ENCODE measurements at regions not wholly inside any gene's neighbourhood (a gene's known extent, or its start where the extent isn't known, plus 50 kb on each side); places are given as distances from the start of the nearest gene placed in this dataset.
"Not testable (repeated sequence)": the region's sequence is repeated elsewhere in the genome, so short reads cannot be mapped to it uniquely, and the experiment has no call there.

DNA sequence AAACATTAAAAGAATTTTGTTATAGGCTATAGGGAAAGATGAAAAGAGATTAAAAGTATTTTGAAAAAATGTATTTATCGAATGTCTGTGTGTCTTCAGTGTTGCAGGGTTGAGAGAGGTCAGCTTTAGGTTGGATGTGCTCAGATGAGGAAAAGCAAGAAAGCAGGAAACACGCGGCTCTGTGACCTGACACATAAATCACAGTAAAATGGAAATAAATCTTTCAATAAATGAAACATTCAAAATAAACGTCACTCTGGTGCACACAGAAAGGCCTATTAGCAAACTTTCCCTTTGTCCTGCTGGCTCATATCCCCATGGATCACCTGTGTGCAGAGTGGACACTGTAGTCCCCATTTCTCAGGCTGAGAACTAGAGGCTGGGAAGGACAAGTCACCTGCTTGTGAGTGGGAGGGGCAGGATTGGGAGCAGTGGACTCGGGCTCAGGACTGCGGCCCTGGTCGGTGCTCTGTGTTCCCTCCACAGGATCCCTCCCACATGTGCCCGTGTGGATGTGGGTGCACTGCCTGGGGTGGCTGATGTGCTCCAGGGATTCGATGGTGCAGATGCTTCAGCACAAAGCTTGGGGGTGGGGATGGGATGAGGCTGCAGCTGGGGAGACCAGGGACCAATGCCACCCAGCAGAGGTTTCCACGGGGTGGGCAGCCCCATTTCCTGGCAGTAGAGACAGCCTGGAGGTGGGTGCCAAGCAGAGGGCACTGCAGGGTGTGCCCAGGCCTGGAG is 96.0 kb upstream of the IGLL5 start:
- DNase-seq (ENCODE audit: low read depth, low spot score): no peak
- POLR2A ChIA-PET: no interaction called here
- TF ChIP-seq CTCF (IDR thresholded peaks at IDR 0.05; ENCODE audit: insufficient read depth, low read length, missing control alignments): no peak
- CTCF ChIA-PET: interaction anchor here (2.9 kb wide), 1 partner anchor 164 kb away, joined by 8 read pairs; no protein-coding TSS in a partner anchor
- H3K4me3 ChIP-seq (ENCODE audit: low read depth, low read length): no peak overlapping the region

GRCh38 chr22:22792205-22792786 is 95.3 kb upstream of the IGLL5 start:
- DNase-seq (ENCODE audit: low read depth, low spot score); CTCF ChIA-PET; POLR2A ChIA-PET; H3K4me3 ChIP-seq (ENCODE audit: low read depth, low read length): not testable (repeated sequence)

DNA sequence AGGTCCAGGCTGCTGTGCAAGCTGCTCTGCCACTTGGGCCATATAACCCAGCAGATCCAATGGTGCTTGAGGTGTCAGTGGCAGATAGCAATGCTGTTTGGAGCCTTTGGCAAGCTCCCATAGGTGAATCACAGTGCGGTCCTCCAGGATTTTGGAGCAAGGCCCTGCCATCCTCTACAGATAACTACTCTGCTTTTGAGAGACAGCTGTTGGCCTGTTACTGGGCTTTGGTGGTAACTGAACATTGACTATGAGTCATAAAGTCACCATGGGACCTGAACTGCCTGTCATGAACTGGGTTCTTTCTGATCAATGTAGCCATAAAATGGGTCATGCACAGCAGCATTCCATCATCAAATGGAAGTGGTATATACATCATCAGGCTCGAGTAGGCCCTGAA is 92.0 kb upstream of the IGLL5 start:
- DNase-seq (ENCODE audit: low read depth, low spot score); CTCF ChIA-PET; H3K4me3 ChIP-seq (ENCODE audit: low read depth, low read length); POLR2A ChIA-PET: not testable (repeated sequence)

DNA sequence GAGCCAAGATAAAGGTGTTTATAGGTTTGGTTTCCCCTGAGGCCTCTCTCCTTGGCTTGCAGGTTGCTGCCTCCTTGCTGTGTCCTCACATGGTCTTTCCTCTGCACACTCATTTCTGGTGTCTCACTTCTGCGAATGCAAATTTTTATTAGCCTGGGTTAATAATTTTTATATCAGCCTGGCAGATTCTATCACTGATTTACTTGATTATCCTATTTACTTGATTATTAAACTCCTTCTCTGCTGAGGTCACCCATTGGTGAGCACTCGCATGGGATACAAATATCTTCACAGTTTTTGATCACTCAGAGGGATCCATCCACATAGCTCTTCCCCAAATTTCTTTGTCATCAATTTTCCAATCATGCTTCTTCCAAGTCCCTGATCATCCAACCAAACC is 90.9 kb upstream of the IGLL5 start:
- ChIA-PET POLR2A (no interaction called here), CTCF (interaction anchor here (0.8 kb wide), 1 partner anchor 11 kb away, joined by 3 read pairs; no protein-coding TSS in a partner anchor)
- TF ChIP-seq CTCF (IDR thresholded peaks at IDR 0.05; ENCODE audit: insufficient read depth, low read length, missing control alignments): no peak
- no peak overlapping the region for H3K4me3 ChIP-seq (ENCODE audit: low read depth, low read length)
- no peak for DNase-seq (ENCODE audit: low read depth, low spot score)

DNA sequence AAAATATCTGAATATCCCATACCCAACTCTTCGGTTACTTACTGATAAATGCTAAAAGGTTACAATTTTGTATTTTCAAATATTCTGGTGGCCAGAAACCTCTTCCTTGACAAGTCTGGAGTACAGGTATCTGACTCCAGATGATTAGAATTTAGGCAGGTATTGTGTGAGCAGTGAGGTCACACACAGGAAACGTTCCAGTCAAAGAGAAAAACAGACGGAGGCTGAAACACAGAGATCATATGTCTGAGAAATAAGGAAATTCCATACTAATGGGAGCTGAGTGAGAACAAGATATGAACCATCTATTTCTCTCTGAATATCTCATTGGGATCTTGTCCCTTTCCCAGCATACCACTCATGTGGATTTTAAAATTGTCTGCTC is 89.4 kb upstream of the IGLL5 start:
- no peak overlapping the region for H3K4me3 ChIP-seq (ENCODE audit: low read depth, low read length)
- TF ChIP-seq CTCF (IDR thresholded peaks at IDR 0.05; ENCODE audit: insufficient read depth, low read length, missing control alignments): no peak
- ChIA-PET CTCF (interaction anchor here (1.1 to 2.3 kb wide), 4 partner anchors 11 to 14 kb away, joined by 3 to 10 read pairs (median 5); no protein-coding TSS in a partner anchor), POLR2A (no interaction called here)
- no peak for DNase-seq (ENCODE audit: low read depth, low spot score)

DNA sequence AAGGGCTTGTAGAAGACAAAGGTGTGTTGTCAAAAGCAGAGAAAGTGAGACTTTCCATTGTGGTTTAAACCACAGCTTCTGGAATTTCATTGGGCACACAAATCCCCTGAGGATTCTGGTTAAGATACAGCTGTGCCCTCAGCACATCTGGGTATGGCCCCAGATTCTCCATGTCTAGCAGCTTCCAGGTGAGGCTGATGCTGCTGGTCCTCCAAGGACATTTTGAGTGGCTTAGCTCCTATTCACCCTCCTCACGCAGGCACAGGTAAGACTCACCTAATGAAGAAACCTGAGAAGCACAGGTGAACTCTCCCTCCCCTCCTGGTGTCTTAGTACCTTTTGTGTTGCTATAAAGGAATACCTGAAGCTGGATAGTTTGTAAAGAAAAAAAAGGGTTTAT is 88.9 kb upstream of the IGLL5 start:
- H3K4me3 ChIP-seq (ENCODE audit: low read depth, low read length): no peak overlapping the region
- TF ChIP-seq CTCF (IDR thresholded peaks at IDR 0.05; ENCODE audit: insufficient read depth, low read length, missing control alignments): no peak
- ChIA-PET POLR2A (no interaction called here), CTCF (interaction anchor here (1.1 to 2.3 kb wide), 4 partner anchors 10 to 15 kb away, joined by 3 to 10 read pairs (median 5); no protein-coding TSS in a partner anchor)
- DNase-seq (ENCODE audit: low read depth, low spot score): no peak

- H3K4me3 ChIP-seq (ENCODE audit: low read depth, low read length): no peak overlapping the region
- ChIA-PET CTCF (interaction anchor here (2.2 to 2.3 kb wide), 2 partner anchors 10 to 12 kb away, joined by 6 to 10 read pairs; no protein-coding TSS in a partner anchor), POLR2A (no interaction called here)
- no peak for TF ChIP-seq CTCF (IDR thresholded peaks at IDR 0.05; ENCODE audit: insufficient read depth, low read length, missing control alignments)
- DNase-seq (ENCODE audit: low read depth, low spot score): no peak
Measured at GRCh38 chr22:22799561-22799960, 88.1 kb upstream of the IGLL5 start.

Measured in AG04449 (cell line).